ENCODE measurements at regions not wholly inside any gene's neighbourhood (a gene's known extent, or its start where the extent isn't known, plus 50 kb on each side); places are given as distances from the start of the nearest gene placed in this dataset.

DNA sequence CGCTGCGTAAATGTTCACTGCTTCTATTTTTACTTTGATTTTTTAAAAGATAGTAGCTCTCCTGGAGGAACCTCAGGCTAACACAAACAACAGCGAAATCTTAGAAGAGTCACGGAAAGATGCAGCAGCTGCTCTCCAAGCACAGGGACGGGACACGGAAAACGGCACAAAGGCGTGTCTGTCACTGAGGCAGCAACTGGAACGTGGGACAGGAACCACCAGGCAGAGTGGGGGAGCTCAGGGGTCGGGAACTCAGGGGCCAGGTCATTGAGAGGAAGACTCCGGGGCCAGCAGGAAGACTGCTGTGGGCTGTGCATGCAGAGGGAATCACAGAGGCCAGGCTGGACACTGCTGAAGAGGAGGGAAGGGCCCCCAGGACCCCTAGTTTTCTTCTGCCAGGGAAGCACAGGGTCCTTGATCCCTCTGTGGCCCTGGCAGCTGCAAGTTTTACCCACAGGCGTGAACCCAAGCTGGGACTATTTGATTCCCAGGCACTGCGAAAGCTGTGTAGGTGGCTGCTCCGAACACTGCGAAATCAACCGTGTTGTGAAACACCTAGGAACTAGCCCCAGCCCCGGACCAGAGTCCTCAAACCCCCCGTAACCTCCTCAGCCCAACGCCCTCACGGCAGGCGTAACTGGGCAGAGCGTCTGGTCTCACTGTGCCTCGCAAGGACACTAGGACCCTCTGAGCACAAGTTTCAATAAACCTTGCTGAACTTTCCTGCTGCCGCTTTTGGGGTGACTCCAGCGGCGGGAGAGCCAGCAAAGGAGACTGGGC is 263.0 kb downstream of the EIPR1 start:
- H3K27me3 ChIP-seq (ENCODE audit: low read length): no peaks in the 10 kb centered on the region
- no peak overlapping the region for H3K9ac ChIP-seq (ENCODE audit: low read length)
- no peaks in the 10 kb centered on the region for H4K20me1 ChIP-seq (ENCODE audit: low read depth, low read length)
- TF ChIP-seq, protein P1, sequence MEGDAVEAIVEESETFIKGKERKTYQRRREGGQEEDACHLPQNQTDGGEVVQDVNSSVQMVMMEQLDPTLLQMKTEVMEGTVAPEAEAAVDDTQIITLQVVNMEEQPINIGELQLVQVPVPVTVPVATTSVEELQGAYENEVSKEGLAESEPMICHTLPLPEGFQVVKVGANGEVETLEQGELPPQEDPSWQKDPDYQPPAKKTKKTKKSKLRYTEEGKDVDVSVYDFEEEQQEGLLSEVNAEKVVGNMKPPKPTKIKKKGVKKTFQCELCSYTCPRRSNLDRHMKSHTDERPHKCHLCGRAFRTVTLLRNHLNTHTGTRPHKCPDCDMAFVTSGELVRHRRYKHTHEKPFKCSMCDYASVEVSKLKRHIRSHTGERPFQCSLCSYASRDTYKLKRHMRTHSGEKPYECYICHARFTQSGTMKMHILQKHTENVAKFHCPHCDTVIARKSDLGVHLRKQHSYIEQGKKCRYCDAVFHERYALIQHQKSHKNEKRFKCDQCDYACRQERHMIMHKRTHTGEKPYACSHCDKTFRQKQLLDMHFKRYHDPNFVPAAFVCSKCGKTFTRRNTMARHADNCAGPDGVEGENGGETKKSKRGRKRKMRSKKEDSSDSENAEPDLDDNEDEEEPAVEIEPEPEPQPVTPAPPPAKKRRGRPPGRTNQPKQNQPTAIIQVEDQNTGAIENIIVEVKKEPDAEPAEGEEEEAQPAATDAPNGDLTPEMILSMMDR (IDR thresholded peaks at IDR 0.05; ENCODE audit: insufficient read depth, low read length, poor library complexity, severe bottlenecking): no peak
- TF ChIP-seq EZH2phosphoT487 (conservative IDR thresholded peaks at IDR 0.05; ENCODE audit: low read length): no peak
- H3K4me3 ChIP-seq (ENCODE audit: insufficient read depth, low read length, poor library complexity, severe bottlenecking): no peak overlapping the region
- no peak overlapping the region for H3K27ac ChIP-seq (ENCODE audit: low read depth, low read length)
- no peak overlapping the region for H2AFZ ChIP-seq (ENCODE audit: low read depth, low read length, severe bottlenecking)
- H3K9me2 ChIP-seq (replicated peaks; ENCODE audit: insufficient read depth, low read length): no peaks in the 10 kb centered on the region
- no peak overlapping the region for H3K4me2 ChIP-seq (ENCODE audit: low read depth, low read length, poor library complexity, severe bottlenecking)
- H3K9me3 ChIP-seq (ENCODE audit: insufficient read depth, low read length): no peaks in the 10 kb centered on the region
- no peaks in the 10 kb centered on the region for H3F3A ChIP-seq (ENCODE audit: insufficient read depth)
- no peaks in the 10 kb centered on the region for H3K79me2 ChIP-seq (ENCODE audit: insufficient read depth, low read length)
- no peaks in the 10 kb centered on the region for H3K36me3 ChIP-seq (ENCODE audit: low read length)

DNA sequence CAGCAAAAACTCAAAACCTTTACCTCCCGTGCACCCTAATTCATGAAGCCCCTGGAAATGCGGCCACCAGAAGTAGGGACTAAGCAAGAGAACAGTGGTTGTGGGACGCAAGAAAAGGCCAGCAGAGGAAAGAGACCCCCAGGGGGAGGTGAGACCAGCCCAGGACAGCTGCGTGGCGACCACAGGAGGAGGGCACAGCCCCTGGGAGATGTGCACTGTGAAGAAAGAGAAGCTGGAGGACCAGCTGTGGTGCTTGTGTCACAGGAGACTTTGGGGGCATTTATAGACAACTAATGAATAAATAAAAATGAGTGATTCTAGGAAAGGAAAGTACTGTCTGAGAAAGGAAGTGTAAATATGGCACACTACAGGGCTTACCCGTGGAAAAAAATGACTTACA is 263.8 kb downstream of the EIPR1 start:
- no peak overlapping the region for H3K4me2 ChIP-seq (ENCODE audit: low read depth, low read length, poor library complexity, severe bottlenecking)
- no peak overlapping the region for H3K27ac ChIP-seq (ENCODE audit: low read depth, low read length)
- no peak overlapping the region for H3K4me3 ChIP-seq (ENCODE audit: insufficient read depth, low read length, poor library complexity, severe bottlenecking)
- H3K36me3 ChIP-seq (ENCODE audit: low read length): no peaks in the 10 kb centered on the region
- H3K9me3 ChIP-seq (ENCODE audit: insufficient read depth, low read length): no peaks in the 10 kb centered on the region
- TF ChIP-seq EZH2phosphoT487 (conservative IDR thresholded peaks at IDR 0.05; ENCODE audit: low read length): no peak
- TF ChIP-seq, protein P1 (IDR thresholded peaks at IDR 0.05; ENCODE audit: insufficient read depth, low read length, poor library complexity, severe bottlenecking): no peak
- H3K9ac ChIP-seq (ENCODE audit: low read length): no peak overlapping the region
- no peaks in the 10 kb centered on the region for H3K9me2 ChIP-seq (replicated peaks; ENCODE audit: insufficient read depth, low read length)
- H4K20me1 ChIP-seq (ENCODE audit: low read depth, low read length): no peaks in the 10 kb centered on the region
- no peaks in the 10 kb centered on the region for H3F3A ChIP-seq (ENCODE audit: insufficient read depth)
- no peaks in the 10 kb centered on the region for H3K27me3 ChIP-seq (ENCODE audit: low read length)
- H2AFZ ChIP-seq (ENCODE audit: low read depth, low read length, severe bottlenecking): no peak overlapping the region
- no peaks in the 10 kb centered on the region for H3K79me2 ChIP-seq (ENCODE audit: insufficient read depth, low read length)

DNA sequence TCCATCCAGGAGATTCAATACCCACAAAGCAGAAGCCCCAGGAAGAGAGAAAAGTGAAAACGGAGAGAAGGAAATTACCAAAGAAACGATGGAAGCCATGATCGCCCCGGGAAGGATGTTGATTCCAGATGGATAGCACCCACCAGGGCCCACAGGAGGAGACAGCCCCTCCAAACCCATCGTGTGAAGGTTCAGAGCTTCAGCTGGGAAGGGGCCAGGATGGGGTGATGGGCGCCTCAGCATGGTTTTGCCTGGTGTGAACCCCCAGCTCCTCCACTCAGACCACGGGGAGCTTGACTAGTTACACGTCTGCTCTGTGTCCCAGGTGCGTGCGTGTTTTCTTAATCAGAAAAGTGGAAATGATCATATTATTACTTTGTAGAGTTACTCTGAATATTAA is 264.5 kb downstream of the EIPR1 start:
- H3K4me3 ChIP-seq (ENCODE audit: insufficient read depth, low read length, poor library complexity, severe bottlenecking): no peak overlapping the region
- H3K4me2 ChIP-seq (ENCODE audit: low read depth, low read length, poor library complexity, severe bottlenecking): no peak overlapping the region
- no peaks in the 10 kb centered on the region for H3K9me3 ChIP-seq (ENCODE audit: insufficient read depth, low read length)
- H3F3A ChIP-seq (ENCODE audit: insufficient read depth): no peaks in the 10 kb centered on the region
- H3K27ac ChIP-seq (ENCODE audit: low read depth, low read length): no peak overlapping the region
- no peak overlapping the region for H2AFZ ChIP-seq (ENCODE audit: low read depth, low read length, severe bottlenecking)
- TF ChIP-seq EZH2phosphoT487 (conservative IDR thresholded peaks at IDR 0.05; ENCODE audit: low read length): no peak
- TF ChIP-seq, protein P1 (IDR thresholded peaks at IDR 0.05; ENCODE audit: insufficient read depth, low read length, poor library complexity, severe bottlenecking): no peak
- no peaks in the 10 kb centered on the region for H3K79me2 ChIP-seq (ENCODE audit: insufficient read depth, low read length)
- no peak overlapping the region for H3K9ac ChIP-seq (ENCODE audit: low read length)
- no peaks in the 10 kb centered on the region for H3K9me2 ChIP-seq (replicated peaks; ENCODE audit: insufficient read depth, low read length)
- no peaks in the 10 kb centered on the region for H3K36me3 ChIP-seq (ENCODE audit: low read length)
- H3K27me3 ChIP-seq (ENCODE audit: low read length): no peaks in the 10 kb centered on the region
- H4K20me1 ChIP-seq (ENCODE audit: low read depth, low read length): no peaks in the 10 kb centered on the region

Data from SU-DHL-6 (cell line).